ENCODE measurements at regions not wholly inside any gene's neighbourhood (a gene's known extent, or its start where the extent isn't known, plus 50 kb on each side); places are given as distances from the start of the nearest gene placed in this dataset.

GRCh38 chr12:47007048-47007447 is 72.4 kb upstream of the PCED1B start:
- Histone ChIP-seq H3K9me3 (ENCODE audit: control insufficient read depth, low read length) (no peaks in the 10 kb centered on the region), H3K27ac (ENCODE audit: insufficient read depth, low read depth, low read length, poor library complexity, severe bottlenecking) (no peak overlapping the region), H3K36me3 (ENCODE audit: control insufficient read depth, insufficient read depth, low read length) (no peaks in the 10 kb centered on the region), H3K27me3 (ENCODE audit: control insufficient read depth, insufficient read depth, low read length, poor library complexity, severe bottlenecking) (no peaks in the 10 kb centered on the region), H3K4me3 (ENCODE audit: insufficient read depth, low read depth, low read length) (no peak overlapping the region), H3K4me1 (ENCODE audit: control insufficient read depth, insufficient read depth, low read length) (no peaks in the 10 kb centered on the region)
- WGBS, 2 experiments: 89 to 95% methylated on average over 3 of the region's 3 CpGs

GRCh38 chr12:47012552-47012951 is 66.9 kb upstream of the PCED1B start:
- no peaks in the 10 kb centered on the region for H3K9me3 ChIP-seq (ENCODE audit: control insufficient read depth, low read length)
- H3K36me3 ChIP-seq (ENCODE audit: control insufficient read depth, insufficient read depth, low read length): no peaks in the 10 kb centered on the region
- no peak overlapping the region for H3K27ac ChIP-seq (ENCODE audit: insufficient read depth, low read depth, low read length, poor library complexity, severe bottlenecking)
- no peak overlapping the region for H3K4me3 ChIP-seq (ENCODE audit: insufficient read depth, low read depth, low read length)
- no peaks in the 10 kb centered on the region for H3K27me3 ChIP-seq (ENCODE audit: control insufficient read depth, insufficient read depth, low read length, poor library complexity, severe bottlenecking)
- WGBS, 2 experiments: 93 to 96% methylated on average over 1 of the region's 1 CpG
- no peaks in the 10 kb centered on the region for H3K4me1 ChIP-seq (ENCODE audit: control insufficient read depth, insufficient read depth, low read length)

GRCh38 chr12:47014474-47014873 is 64.9 kb upstream of the PCED1B start:
- Histone ChIP-seq H3K36me3 (ENCODE audit: control insufficient read depth, insufficient read depth, low read length) (no peaks in the 10 kb centered on the region), H3K4me1 (ENCODE audit: control insufficient read depth, insufficient read depth, low read length) (no peaks in the 10 kb centered on the region), H3K4me3 (ENCODE audit: insufficient read depth, low read depth, low read length) (no peak overlapping the region), H3K27me3 (ENCODE audit: control insufficient read depth, insufficient read depth, low read length, poor library complexity, severe bottlenecking) (no peaks in the 10 kb centered on the region), H3K9me3 (ENCODE audit: control insufficient read depth, low read length) (no peaks in the 10 kb centered on the region), H3K27ac (ENCODE audit: insufficient read depth, low read depth, low read length, poor library complexity, severe bottlenecking) (no peak overlapping the region)
- 94 to 100% methylated on average over 1 to 2 of the region's 2 CpGs for WGBS, 2 experiments

- no peak overlapping the region for H3K27ac ChIP-seq (ENCODE audit: insufficient read depth, low read depth, low read length, poor library complexity, severe bottlenecking)
- H3K36me3 ChIP-seq (ENCODE audit: control insufficient read depth, insufficient read depth, low read length): no peaks in the 10 kb centered on the region
- no peaks in the 10 kb centered on the region for H3K9me3 ChIP-seq (ENCODE audit: control insufficient read depth, low read length)
- no peaks in the 10 kb centered on the region for H3K4me1 ChIP-seq (ENCODE audit: control insufficient read depth, insufficient read depth, low read length)
- 95 to 100% methylated on average over 1 of the region's 1 CpG for whole genome bisulfite sequencing, 2 experiments
- H3K4me3 ChIP-seq (ENCODE audit: insufficient read depth, low read depth, low read length): no peak overlapping the region
- H3K27me3 ChIP-seq (ENCODE audit: control insufficient read depth, insufficient read depth, low read length, poor library complexity, severe bottlenecking): no peaks in the 10 kb centered on the region
Observed at GRCh38 chr12:47015381-47015780, 64.0 kb upstream of the PCED1B start.

- H3K27ac ChIP-seq (ENCODE audit: insufficient read depth, low read depth, low read length, poor library complexity, severe bottlenecking): no peak overlapping the region
- H3K4me3 ChIP-seq (ENCODE audit: insufficient read depth, low read depth, low read length): no peak overlapping the region
- no peaks in the 10 kb centered on the region for H3K9me3 ChIP-seq (ENCODE audit: control insufficient read depth, low read length)
- 91 to 93% methylated on average over 5 of the region's 6 CpGs for WGBS, 2 experiments
- H3K4me1 ChIP-seq (ENCODE audit: control insufficient read depth, insufficient read depth, low read length): no peaks in the 10 kb centered on the region
- H3K27me3 ChIP-seq (ENCODE audit: control insufficient read depth, insufficient read depth, low read length, poor library complexity, severe bottlenecking): no peaks in the 10 kb centered on the region
- H3K36me3 ChIP-seq (ENCODE audit: control insufficient read depth, insufficient read depth, low read length): no peaks in the 10 kb centered on the region
Observed at GRCh38 chr12:47017041-47017713, 62.2 kb upstream of the PCED1B start.

- H3K27ac ChIP-seq (ENCODE audit: insufficient read depth, low read depth, low read length, poor library complexity, severe bottlenecking): no peak overlapping the region
- WGBS, 2 experiments: 85 to 95% methylated on average over 2 of the region's 2 CpGs
Observed at GRCh38 chr12:47017901-47018475, 61.4 kb upstream of the PCED1B start.

GRCh38 chr12:47020211-47020821 is 59.1 kb upstream of the PCED1B start:
- H3K27ac ChIP-seq (ENCODE audit: insufficient read depth, low read depth, low read length, poor library complexity, severe bottlenecking): no peak overlapping the region
- no peaks in the 10 kb centered on the region for H3K4me1 ChIP-seq (ENCODE audit: control insufficient read depth, insufficient read depth, low read length)
- H3K9me3 ChIP-seq (ENCODE audit: control insufficient read depth, low read length): no peaks in the 10 kb centered on the region
- WGBS, 2 experiments: 84 to 88% methylated on average over 7 of the region's 7 CpGs
- no peaks in the 10 kb centered on the region for H3K27me3 ChIP-seq (ENCODE audit: control insufficient read depth, insufficient read depth, low read length, poor library complexity, severe bottlenecking)
- H3K36me3 ChIP-seq (ENCODE audit: control insufficient read depth, insufficient read depth, low read length): no peaks in the 10 kb centered on the region
- H3K4me3 ChIP-seq (ENCODE audit: insufficient read depth, low read depth, low read length): no peak overlapping the region

More at GRCh38 chr12:47017901-47018475, 61.4 kb upstream of the PCED1B start:
- Histone ChIP-seq H3K27me3 (ENCODE audit: control insufficient read depth, insufficient read depth, low read length, poor library complexity, severe bottlenecking) (no peaks in the 10 kb centered on the region), H3K4me1 (ENCODE audit: control insufficient read depth, insufficient read depth, low read length) (no peaks in the 10 kb centered on the region), H3K36me3 (ENCODE audit: control insufficient read depth, insufficient read depth, low read length) (no peaks in the 10 kb centered on the region), H3K9me3 (ENCODE audit: control insufficient read depth, low read length) (no peaks in the 10 kb centered on the region), H3K4me3 (ENCODE audit: insufficient read depth, low read depth, low read length) (no peak overlapping the region)

GRCh38 chr12:47021298-47021697 is 58.1 kb upstream of the PCED1B start:
- Histone ChIP-seq H3K27me3 (ENCODE audit: control insufficient read depth, insufficient read depth, low read length, poor library complexity, severe bottlenecking) (no peaks in the 10 kb centered on the region), H3K4me3 (ENCODE audit: insufficient read depth, low read depth, low read length) (no peak overlapping the region), H3K27ac (ENCODE audit: insufficient read depth, low read depth, low read length, poor library complexity, severe bottlenecking) (no peak overlapping the region), H3K36me3 (ENCODE audit: control insufficient read depth, insufficient read depth, low read length) (no peaks in the 10 kb centered on the region), H3K4me1 (ENCODE audit: control insufficient read depth, insufficient read depth, low read length) (no peaks in the 10 kb centered on the region), H3K9me3 (ENCODE audit: control insufficient read depth, low read length) (no peaks in the 10 kb centered on the region)
- no CpG with 5 or more reads among the region's 2 CpGs for WGBS, 2 experiments

- WGBS, 2 experiments: 83 to 91% methylated on average over 2 of the region's 2 CpGs
- no peaks in the 10 kb centered on the region for H3K4me1 ChIP-seq (ENCODE audit: control insufficient read depth, insufficient read depth, low read length)
- H3K9me3 ChIP-seq (ENCODE audit: control insufficient read depth, low read length): no peaks in the 10 kb centered on the region
- no peaks in the 10 kb centered on the region for H3K36me3 ChIP-seq (ENCODE audit: control insufficient read depth, insufficient read depth, low read length)
- no peaks in the 10 kb centered on the region for H3K27me3 ChIP-seq (ENCODE audit: control insufficient read depth, insufficient read depth, low read length, poor library complexity, severe bottlenecking)
- H3K27ac ChIP-seq (ENCODE audit: insufficient read depth, low read depth, low read length, poor library complexity, severe bottlenecking): no peak overlapping the region
- H3K4me3 ChIP-seq (ENCODE audit: insufficient read depth, low read depth, low read length): no peak overlapping the region
Observed at GRCh38 chr12:47022296-47022695, 57.1 kb upstream of the PCED1B start.

GRCh38 chr12:47023311-47023710 is 56.1 kb upstream of the PCED1B start:
- Histone ChIP-seq H3K27me3 (ENCODE audit: control insufficient read depth, insufficient read depth, low read length, poor library complexity, severe bottlenecking) (no peaks in the 10 kb centered on the region), H3K36me3 (ENCODE audit: control insufficient read depth, insufficient read depth, low read length) (no peaks in the 10 kb centered on the region), H3K4me3 (ENCODE audit: insufficient read depth, low read depth, low read length) (no peak overlapping the region), H3K27ac (ENCODE audit: insufficient read depth, low read depth, low read length, poor library complexity, severe bottlenecking) (no peak overlapping the region), H3K4me1 (ENCODE audit: control insufficient read depth, insufficient read depth, low read length) (no peaks in the 10 kb centered on the region), H3K9me3 (ENCODE audit: control insufficient read depth, low read length) (no peaks in the 10 kb centered on the region)
- WGBS, 2 experiments: 90 to 95% methylated on average over 3 of the region's 3 CpGs

Measured in ectodermal cell (in vitro differentiated cells).